B cell (primary cell): ENCODE measurements at regions not wholly inside any gene's neighbourhood (a gene's known extent, or its start where the extent isn't known, plus 50 kb on each side); places are given as distances from the start of the nearest gene placed in this dataset.

Experiments
- ATAC-seq: fragments of 200-7000 bp; cut with Tn5 transposase; one replicate; pipeline ENCODE4 v1.10.0; 2021; ENCODE audit warnings: low read depth, mild to moderate bottlenecking, moderate number of reproducible peaks, moderate library complexity
- CTCF ChIA-PET: fragments of 350-600 bp; sonication (Branson Sonifier 250); formaldehyde crosslinking; loops from one replicate; lab custom pipeline; 2021; ENCODE audit warnings: antibody characterized with exemption, inconsistent platforms; lab: Charles Lee
- POLR2A ChIA-PET: fragments of 350-600 bp; sonication (Branson Sonifier 250); formaldehyde crosslinking; loops from one replicate; lab custom pipeline; 2021; ENCODE audit warnings: antibody characterized with exemption; lab: Charles Lee
- DNase-seq: peaks from one replicate; pipeline ENCODE4 v3.0.0; 2013
- H2AFZ ChIP-seq: 2 replicates; pipeline ENCODE4 v1.6.1; 2012; ENCODE audit warnings: mild to moderate bottlenecking, low read depth, low read length; ENCODE audit not compliant: insufficient read depth, poor library complexity, severe bottlenecking
- H3K27ac ChIP-seq, 2 donors: 1 replicate in 1 of 2; 2 replicates in 1 of 2; pipeline ENCODE4 v1.5.1; 2012 to 2013; ENCODE audit warnings: low read length in 2 of 2, mild to moderate bottlenecking in 2 of 2, moderate library complexity in 1 of 2
- H3K27me3 ChIP-seq, 4 experiments: fragments of 200-600 bp in 1 of 4; sonication (generic) in 1 of 4; replicated peaks in 1 of 4; 1 replicate in 2 of 4; 2 replicates in 2 of 4; pipeline versions ENCODE4 v1.6.1 to v1.7.0; 2013 to 2016; ENCODE audit warnings: low read length in 3 of 4, mild to moderate bottlenecking in 2 of 4, mixed read lengths in 1 of 4, moderate library complexity in 1 of 4; ENCODE audit not compliant: insufficient read depth in 4 of 4, control insufficient read depth in 3 of 4; ENCODE audit errors: control extremely low read depth in 1 of 4
- H3K36me3 ChIP-seq, 2 experiments: replicated peaks in 1 of 2; 1 replicate in 1 of 2; 2 replicates in 1 of 2; pipeline versions ENCODE4 v1.6.1 to v1.7.1; 2013; ENCODE audit warnings: low read length in 1 of 2; ENCODE audit not compliant: insufficient read depth in 2 of 2, control insufficient read depth in 1 of 2; ENCODE audit errors: control extremely low read depth in 1 of 2, extremely low read depth in 1 of 2
- H3K4me1 ChIP-seq, 2 donors: fragments of 200-600 bp in 1 of 2; sonication (generic) in 1 of 2; 1 replicate in 1 of 2; 2 replicates in 1 of 2; pipeline versions ENCODE4 v1.5.1 to v1.6.1; 2013 to 2017; ENCODE audit warnings: low read length in 2 of 2; ENCODE audit not compliant: control insufficient read depth in 2 of 2, insufficient read depth in 2 of 2
- H3K4me2 ChIP-seq: replicated peaks from 2 replicates; pipeline ENCODE3; 2012; ENCODE audit warnings: mild to moderate bottlenecking, low read depth, low read length; ENCODE audit not compliant: poor library complexity, severe bottlenecking
- H3K4me3 ChIP-seq, 5 experiments: fragments of 200-600 bp in 1 of 5; sonication (generic) in 1 of 5; 1 replicate in 3 of 5; 2 replicates in 2 of 5; pipeline versions ENCODE4 v1.5.1 to v1.7.0; 2011 to 2016; ENCODE audit warnings: low read length in 4 of 5, mild to moderate bottlenecking in 4 of 5, low read depth in 2 of 5, control low read depth in 1 of 5, moderate library complexity in 1 of 5; ENCODE audit not compliant: insufficient read depth in 1 of 5; ENCODE audit errors: control extremely low read depth in 1 of 5, extremely low read depth in 1 of 5
- H3K79me2 ChIP-seq: fragments of 200-600 bp; sonication (generic); one replicate; pipeline ENCODE4 v1.6.0; 2016; ENCODE audit warnings: low read length; ENCODE audit not compliant: control insufficient read depth, insufficient read depth
- H3K9ac ChIP-seq: fragments of 200-600 bp; sonication (generic); 2 replicates; pipeline ENCODE4 v1.6.1; 2017; ENCODE audit warnings: mild to moderate bottlenecking, low read length, moderate library complexity
- H3K9me3 ChIP-seq, 3 donors: one replicate each; pipeline versions ENCODE4 v1.6.1 to v1.7.1; 2013; ENCODE audit warnings: low read length in 2 of 3; ENCODE audit not compliant: control insufficient read depth in 2 of 3, insufficient read depth in 1 of 3; ENCODE audit errors: control extremely low read depth in 1 of 3
- H4K20me1 ChIP-seq: 2 replicates; pipeline ENCODE4 v1.6.0; 2012; ENCODE audit warnings: mild to moderate bottlenecking, low read length; ENCODE audit not compliant: insufficient read depth, control insufficient read depth, poor library complexity, severe bottlenecking
- H3K27ac Mint-ChIP-seq: one replicate; pipeline ENCODE4 v1.8.0; 2021; ENCODE audit warnings: mixed read lengths
- H3K27me3 Mint-ChIP-seq: one replicate; pipeline ENCODE4 v1.8.0; 2021; ENCODE audit warnings: mixed read lengths
- H3K4me1 Mint-ChIP-seq: one replicate; pipeline ENCODE4 v1.8.0; 2021; ENCODE audit warnings: mixed read lengths
- H3K4me3 Mint-ChIP-seq: one replicate; pipeline ENCODE4 v1.8.0; 2021; ENCODE audit warnings: mixed read lengths
- H3K9me3 Mint-ChIP-seq: one replicate; pipeline ENCODE4 v1.8.0; 2022; ENCODE audit warnings: mixed read lengths; ENCODE audit not compliant: insufficient read depth
- CTCF ChIP-seq: fragments of 200-600 bp; IDR thresholded peaks from one replicate; pipeline ENCODE4 v1.8.0; 2022; ENCODE audit warnings: antibody characterized with exemption, mild to moderate bottlenecking
- EZH2 ChIP-seq: IDR thresholded peaks from 2 replicates; pipeline ENCODE4 v1.6.1; 2012; ENCODE audit warnings: borderline replicate concordance, low read depth, mild to moderate bottlenecking, moderate library complexity, low read length; ENCODE audit not compliant: insufficient read depth, poor library complexity, severe bottlenecking
- WGBS: methylation state at CpG from one replicate; pipeline ENCODE4 v1.1.5; 2013; ENCODE audit warnings: missing lambda C conversion rate; ENCODE audit not compliant: insufficient coverage; 5-methylcytosine and 5-hydroxymethylcytosine counted together
- intact Hi-C: fragments of 100-400 bp; cut with micrococcal nuclease; formaldehyde crosslinking; loops from one replicate; pipeline ENCODE4 v1.10.0; 2022

GRCh38 chr10:56109454-56109853 is 251.6 kb downstream of the ZWINT start:
- ATAC-seq (no peak), DNase-seq (no peak)
- CTCF ChIA-PET: no interaction called here
- H3K4me1 ChIP-seq: no peaks in the 10 kb centered on the region
- H3K4me2 ChIP-seq: no peak overlapping the region
- H4K20me1 ChIP-seq: no peaks in the 10 kb centered on the region
- Mint-ChIP-seq H3K9me3 (peaks cover 2% of the 10 kb centered on the region), H3K27ac (no peak overlapping the region), H3K4me3 (no peak overlapping the region), H3K27me3 (no peaks in the 10 kb centered on the region), H3K4me1 (no peaks in the 10 kb centered on the region)
- no peak overlapping the region for H3K27ac ChIP-seq
- no peaks in the 10 kb centered on the region for H3K79me2 ChIP-seq
- H2AFZ ChIP-seq: no peak overlapping the region
- H3K36me3 ChIP-seq: no peaks in the 10 kb centered on the region
- no peak overlapping the region for H3K4me3 ChIP-seq
- POLR2A ChIA-PET: no interaction called here
- no peak for TF ChIP-seq CTCF
- TF ChIP-seq EZH2: no peak
- H3K9me3 ChIP-seq: peaks cover 0 to 7% (median 0%) of the 10 kb centered on the region in 3 donors
- 92% methylated on average over 12 of the region's 13 CpGs for WGBS
- no peaks in the 10 kb centered on the region for H3K27me3 ChIP-seq
- H3K9ac ChIP-seq: no peak overlapping the region
- intact Hi-C loops: no loop called here

GRCh38 chr10:56104923-56105322 is 256.1 kb downstream of the ZWINT start:
- Histone ChIP-seq H3K27ac (no peak overlapping the region), H3K9ac (no peak overlapping the region), H3K4me3 (no peak overlapping the region), H3K4me2 (no peak overlapping the region), H3K4me1 (no peaks in the 10 kb centered on the region), H3K9me3 (peaks cover 0 to 7% (median 0%) of the 10 kb centered on the region in 3 donors), H3K27me3 (no peaks in the 10 kb centered on the region), H2AFZ (no peak overlapping the region), H3K79me2 (no peaks in the 10 kb centered on the region), H4K20me1 (no peaks in the 10 kb centered on the region), H3K36me3 (no peaks in the 10 kb centered on the region)
- peaks cover 2% of the 10 kb centered on the region for H3K9me3 Mint-ChIP-seq
- intact Hi-C loops: no loop called here
- no peak for TF ChIP-seq CTCF
- TF ChIP-seq EZH2: no peak
- POLR2A ChIA-PET: no interaction called here
- no peak for ATAC-seq
- CTCF ChIA-PET: interaction anchor here (0.7 kb wide), 1 partner anchor 184 kb away, joined by 3 read pairs; no protein-coding TSS in a partner anchor
- no peaks in the 10 kb centered on the region for H3K27me3 Mint-ChIP-seq
- WGBS: no CpG with 5 or more reads among the region's 4 CpGs
- no peak overlapping the region for H3K27ac Mint-ChIP-seq
- H3K4me3 Mint-ChIP-seq: no peak overlapping the region
- no peak for DNase-seq
- H3K4me1 Mint-ChIP-seq: no peaks in the 10 kb centered on the region
